ENCODE measurements at regions not wholly inside any gene's neighbourhood (a gene's known extent, or its start where the extent isn't known, plus 50 kb on each side); places are given as distances from the start of the nearest gene placed in this dataset.

DNA sequence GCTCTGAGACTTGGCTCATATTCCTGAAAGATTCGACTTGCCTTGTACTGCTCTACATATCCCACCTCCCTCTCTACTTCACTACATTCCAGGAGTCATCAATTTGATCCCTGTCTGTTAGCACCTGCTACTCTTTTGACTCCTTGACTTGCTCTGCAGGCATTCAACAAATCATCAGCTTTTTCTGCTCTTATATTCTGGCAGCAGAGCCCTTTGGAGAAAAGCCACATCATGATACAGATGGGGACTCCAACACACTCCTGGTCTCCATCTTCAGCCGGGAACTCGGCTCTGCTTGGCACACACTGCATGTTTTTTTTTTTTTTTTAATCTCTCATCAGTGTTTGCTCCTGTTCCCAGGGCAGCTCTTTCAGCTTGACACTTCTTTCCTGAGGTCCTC, 293.2 kb upstream of the LCORL start:
- no peaks in the 10 kb centered on the region for H3K23me2 ChIP-seq (ENCODE audit: insufficient read length, low read depth, low read length, poor library complexity, severe bottlenecking)
- Mint-ChIP-seq H3K4me3 (no peak overlapping the region), H3K4me1 (no peaks in the 10 kb centered on the region), H3K36me3 (ENCODE audit: insufficient read depth in 1 of 3, low read depth in 3 of 3) (peaks cover 0 to 9% (median 2%) of the 10 kb centered on the region in 3 experiments; a peak in 4 of 7 replicates), H3K27me3 (ENCODE audit: low read depth) (peaks cover 3% of the 10 kb centered on the region), H3K27ac (no peak overlapping the region), H3K9me3 (peaks cover 12 to 17% of the 10 kb centered on the region in 2 experiments)
- H4K20me1 ChIP-seq (ENCODE audit: control insufficient read depth, insufficient read depth, insufficient read length): no peaks in the 10 kb centered on the region
- no peak overlapping the region for H3K23ac ChIP-seq (ENCODE audit: insufficient read length, low read depth, low read length)
- no peak overlapping the region for H2BK20ac ChIP-seq (ENCODE audit: low read depth, low read length, poor library complexity, severe bottlenecking)
- no peaks in the 10 kb centered on the region for H3K27me3 ChIP-seq (ENCODE audit: insufficient read depth, low read length)
- H2BK12ac ChIP-seq (ENCODE audit: insufficient read length, low read depth, low read length): no peak overlapping the region
- no peak overlapping the region for H3T11ph ChIP-seq (ENCODE audit: low read length)
- H3K18ac ChIP-seq (ENCODE audit: insufficient read length, low read depth, low read length): no peak overlapping the region
- H4K5ac ChIP-seq (ENCODE audit: insufficient read length, low read depth, low read length): no peak overlapping the region
- no peak overlapping the region for H3K27ac ChIP-seq (ENCODE audit: insufficient read length, low read depth, low read length)
- no peak overlapping the region for H2BK5ac ChIP-seq (ENCODE audit: insufficient read length, low read length)
- no peak overlapping the region for H2AFZ ChIP-seq (ENCODE audit: low read length)
- H3K9ac ChIP-seq (ENCODE audit: extremely low read depth, insufficient read length, low read length): no peak overlapping the region
- H2BK120ac ChIP-seq (ENCODE audit: low read depth, low read length, poor library complexity, severe bottlenecking): no peak overlapping the region
- no peaks in the 10 kb centered on the region for H3K79me2 ChIP-seq (ENCODE audit: insufficient read depth, low read length)
- no CpG with 5 or more reads among the region's 3 CpGs for WGBS (ENCODE audit: extremely low coverage, insufficient read length, low lambda C conversion rate)
- H3K56ac ChIP-seq (ENCODE audit: insufficient read length, low read depth, low read length): no peak overlapping the region
- H2AK5ac ChIP-seq (ENCODE audit: insufficient read length, low read length): no peak overlapping the region
- no peak overlapping the region for H4K8ac ChIP-seq (replicated peaks; ENCODE audit: insufficient read length, low read depth, low read length)
- no peak for DNase-seq
- no peaks in the 10 kb centered on the region for H3K9me3 ChIP-seq (ENCODE audit: control insufficient read depth, low read depth, low read length)
- TF ChIP-seq, protein P1, sequence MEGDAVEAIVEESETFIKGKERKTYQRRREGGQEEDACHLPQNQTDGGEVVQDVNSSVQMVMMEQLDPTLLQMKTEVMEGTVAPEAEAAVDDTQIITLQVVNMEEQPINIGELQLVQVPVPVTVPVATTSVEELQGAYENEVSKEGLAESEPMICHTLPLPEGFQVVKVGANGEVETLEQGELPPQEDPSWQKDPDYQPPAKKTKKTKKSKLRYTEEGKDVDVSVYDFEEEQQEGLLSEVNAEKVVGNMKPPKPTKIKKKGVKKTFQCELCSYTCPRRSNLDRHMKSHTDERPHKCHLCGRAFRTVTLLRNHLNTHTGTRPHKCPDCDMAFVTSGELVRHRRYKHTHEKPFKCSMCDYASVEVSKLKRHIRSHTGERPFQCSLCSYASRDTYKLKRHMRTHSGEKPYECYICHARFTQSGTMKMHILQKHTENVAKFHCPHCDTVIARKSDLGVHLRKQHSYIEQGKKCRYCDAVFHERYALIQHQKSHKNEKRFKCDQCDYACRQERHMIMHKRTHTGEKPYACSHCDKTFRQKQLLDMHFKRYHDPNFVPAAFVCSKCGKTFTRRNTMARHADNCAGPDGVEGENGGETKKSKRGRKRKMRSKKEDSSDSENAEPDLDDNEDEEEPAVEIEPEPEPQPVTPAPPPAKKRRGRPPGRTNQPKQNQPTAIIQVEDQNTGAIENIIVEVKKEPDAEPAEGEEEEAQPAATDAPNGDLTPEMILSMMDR (conservative IDR thresholded peaks at IDR 0.05): no peak
- no peak overlapping the region for H4K91ac ChIP-seq (ENCODE audit: insufficient read length, low read depth, low read length)
- H3K79me1 ChIP-seq (ENCODE audit: insufficient read depth, low read depth, low read length, poor library complexity, severe bottlenecking): no peaks in the 10 kb centered on the region
- H3K4me2 ChIP-seq (ENCODE audit: insufficient read depth, insufficient read length, low read length): no peak overlapping the region
- no peak overlapping the region for H3K4ac ChIP-seq (ENCODE audit: low read depth, low read length)
- no peak overlapping the region for H3K14ac ChIP-seq (ENCODE audit: insufficient read depth, low read length)
- H2BK15ac ChIP-seq (ENCODE audit: low read depth, low read length): no peak overlapping the region
- H3K4me1 ChIP-seq (ENCODE audit: insufficient read depth, low read length): no peaks in the 10 kb centered on the region
